ENCODE measurements at regions not wholly inside any gene's neighbourhood (a gene's known extent, or its start where the extent isn't known, plus 50 kb on each side); places are given as distances from the start of the nearest gene placed in this dataset.

DNA sequence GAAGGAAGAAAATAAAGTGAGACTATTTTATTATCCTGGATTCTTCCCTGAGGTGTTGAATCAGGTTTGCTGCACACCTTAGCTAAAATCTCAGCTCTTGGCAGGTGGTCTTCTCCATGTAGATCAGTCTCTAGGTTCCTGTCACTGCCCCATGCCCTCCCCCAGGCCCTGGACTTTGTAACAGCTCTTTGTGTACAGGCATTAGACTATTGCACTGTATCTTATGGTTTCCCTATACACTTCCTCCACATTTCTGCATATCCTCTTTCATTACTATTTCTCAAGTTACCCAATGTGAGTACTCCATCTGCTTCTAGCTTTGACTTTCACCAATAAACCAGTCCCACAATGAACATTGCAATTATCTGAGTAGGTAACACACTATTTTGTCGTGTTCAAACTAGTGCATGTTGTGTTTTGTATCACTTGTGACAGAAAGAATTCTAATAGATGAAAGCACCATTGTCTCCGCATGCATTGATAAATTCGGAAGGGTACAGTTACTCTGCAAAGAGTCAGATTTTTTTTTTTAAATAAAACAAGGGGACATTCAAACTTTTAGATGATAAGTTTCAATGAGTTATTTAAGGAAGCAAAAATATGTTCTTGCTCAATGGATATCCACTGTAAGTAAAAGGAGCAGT lies 1348.7 kb upstream of the C9orf72 start (continued):
- TF ChIP-seq, protein P1, sequence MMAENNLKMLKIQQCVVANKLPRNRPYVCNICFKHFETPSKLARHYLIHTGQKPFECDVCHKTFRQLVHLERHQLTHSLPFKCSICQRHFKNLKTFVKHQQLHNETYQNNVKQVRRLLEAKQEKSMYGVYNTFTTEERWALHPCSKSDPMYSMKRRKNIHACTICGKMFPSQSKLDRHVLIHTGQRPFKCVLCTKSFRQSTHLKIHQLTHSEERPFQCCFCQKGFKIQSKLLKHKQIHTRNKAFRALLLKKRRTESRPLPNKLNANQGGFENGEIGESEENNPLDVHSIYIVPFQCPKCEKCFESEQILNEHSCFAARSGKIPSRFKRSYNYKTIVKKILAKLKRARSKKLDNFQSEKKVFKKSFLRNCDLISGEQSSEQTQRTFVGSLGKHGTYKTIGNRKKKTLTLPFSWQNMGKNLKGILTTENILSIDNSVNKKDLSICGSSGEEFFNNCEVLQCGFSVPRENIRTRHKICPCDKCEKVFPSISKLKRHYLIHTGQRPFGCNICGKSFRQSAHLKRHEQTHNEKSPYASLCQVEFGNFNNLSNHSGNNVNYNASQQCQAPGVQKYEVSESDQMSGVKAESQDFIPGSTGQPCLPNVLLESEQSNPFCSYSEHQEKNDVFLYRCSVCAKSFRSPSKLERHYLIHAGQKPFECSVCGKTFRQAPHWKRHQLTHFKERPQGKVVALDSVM (CRISPR knock-in tag; IDR thresholded peaks at IDR 0.05), result no peak
- TF ChIP-seq ZBTB1 (CRISPR knock-in tag; IDR thresholded peaks at IDR 0.05; ENCODE audit: borderline replicate concordance), result no peak
- TF ChIP-seq SRF (IDR thresholded peaks at IDR 0.05; ENCODE audit: low read depth, low read length), result no peak
- TF ChIP-seq ARHGAP35 (CRISPR knock-in tag; IDR thresholded peaks at IDR 0.05; ENCODE audit: borderline replicate concordance), result no peak
- TF ChIP-seq ZNF501 (CRISPR knock-in tag; IDR thresholded peaks at IDR 0.05), result no peak
- no peak for TF ChIP-seq HDAC1 (CRISPR knock-in tag; IDR thresholded peaks at IDR 0.05)

DNA sequence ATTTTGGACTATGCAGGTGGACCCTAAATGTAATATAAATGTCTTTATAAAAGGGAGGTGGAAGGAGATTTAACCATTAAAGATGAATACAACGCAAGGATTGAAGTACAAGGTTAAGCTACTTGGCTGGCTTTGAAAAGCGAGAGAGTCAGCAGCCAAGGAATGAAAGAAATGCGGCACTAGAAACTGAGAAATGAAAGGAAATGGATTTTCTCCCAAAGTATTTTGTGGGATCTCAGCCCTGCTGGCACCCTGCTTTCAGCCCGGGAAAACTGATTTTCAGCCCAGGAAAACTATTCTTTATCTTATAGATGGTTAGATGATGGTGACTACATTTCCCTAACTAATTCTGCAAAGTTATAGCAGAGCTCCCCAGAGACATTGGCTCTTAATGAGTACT lies 1349.6 kb upstream of the C9orf72 start:
- intact Hi-C loops (cut with micrococcal nuclease; ENCODE audit: unreplicated experiment) (no loop called here), in situ Hi-C loops (cut with HindIII; ENCODE audit: extremely low pct_ligation_motif_present, low pct_unique_long_range_greater_than_20kb) (no loop called here)
- Histone ChIP-seq H4K20me1 (ENCODE audit: insufficient read depth, low read length) (no peaks in the 10 kb centered on the region), H3K36me3 (replicated peaks in 1 of 2; ENCODE audit: control insufficient read depth in 1 of 2, insufficient read depth in 2 of 2, low read length in 2 of 2) (no peaks in the 10 kb centered on the region), H3K4me1 (ENCODE audit: insufficient read depth, low read length) (no peaks in the 10 kb centered on the region), H3K79me2 (ENCODE audit: insufficient read depth, low read length) (no peaks in the 10 kb centered on the region), H3K27me3 (ENCODE audit: control insufficient read depth in 1 of 2, insufficient read depth in 2 of 2, low read length in 2 of 2) (no peaks in the 10 kb centered on the region), H3K4me3 (replicated peaks in 1 of 3; ENCODE audit: insufficient read depth in 1 of 3, low read depth in 2 of 3, low read length in 3 of 3) (no peak overlapping the region), H3K9ac (ENCODE audit: insufficient read depth, low read depth, low read length) (no peak overlapping the region), H2AFZ (ENCODE audit: low read length) (no peak overlapping the region), H3K9me3 (ENCODE audit: low read length) (no peaks in the 10 kb centered on the region), H3K4me2 (ENCODE audit: low read depth, low read length) (no peak overlapping the region), H3K27ac (ENCODE audit: extremely low read length, insufficient read depth, low read length) (no peak overlapping the region)
- DNase-seq (ENCODE audit: low spot score) (no peak), FAIRE-seq (no peak), ATAC-seq (no peak)
- BruUV-seq (replicated peaks), result no TSS peak
- 8% methylated on average over 4 of the region's 4 CpGs for WGBS (ENCODE audit: low lambda C conversion rate)
- POLR2A ChIA-PET, result no interaction called here
- TF ChIP-seq, protein P2, sequence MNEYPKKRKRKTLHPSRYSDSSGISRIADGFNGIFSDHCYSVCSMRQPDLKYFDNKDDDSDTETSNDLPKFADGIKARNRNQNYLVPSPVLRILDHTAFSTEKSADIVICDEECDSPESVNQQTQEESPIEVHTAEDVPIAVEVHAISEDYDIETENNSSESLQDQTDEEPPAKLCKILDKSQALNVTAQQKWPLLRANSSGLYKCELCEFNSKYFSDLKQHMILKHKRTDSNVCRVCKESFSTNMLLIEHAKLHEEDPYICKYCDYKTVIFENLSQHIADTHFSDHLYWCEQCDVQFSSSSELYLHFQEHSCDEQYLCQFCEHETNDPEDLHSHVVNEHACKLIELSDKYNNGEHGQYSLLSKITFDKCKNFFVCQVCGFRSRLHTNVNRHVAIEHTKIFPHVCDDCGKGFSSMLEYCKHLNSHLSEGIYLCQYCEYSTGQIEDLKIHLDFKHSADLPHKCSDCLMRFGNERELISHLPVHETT (CRISPR knock-in tag; conservative IDR thresholded peaks at IDR 0.05), result no peak
- TF ChIP-seq NFE2 (CRISPR knock-in tag; IDR thresholded peaks at IDR 0.05) (no peak), ATM (IDR thresholded peaks at IDR 0.05; ENCODE audit: borderline replicate concordance) (no peak), ZNF460 (CRISPR knock-in tag; IDR thresholded peaks at IDR 0.05; ENCODE audit: borderline replicate concordance) (no peak), ARNT (IDR thresholded peaks at IDR 0.05) (no peak), ASH2L (IDR thresholded peaks at IDR 0.05; ENCODE audit: insufficient read length, low read depth, low read length) (no peak)
- CTCF ChIA-PET (ENCODE audit: low intra/inter-chr PET ratio, low total read pairs), result no interaction called here
